IMR-90 (cell line): ENCODE measurements at regions not wholly inside any gene's neighbourhood (a gene's known extent, or its start where the extent isn't known, plus 50 kb on each side); places are given as distances from the start of the nearest gene placed in this dataset.

ENCODE experiments used
- ATAC-seq: fragments of 200-7000 bp; cut with Tn5 transposase; 2 replicates; pipeline ENCODE4 v1.9.1; 2020; ENCODE audit warnings: low read depth, mild to moderate bottlenecking, moderate library complexity
- BruUV-seq: library from RNA; stranded (reverse); fragments of 400-500 nt; replicated peaks from 2 replicates; lab custom pipeline; 2021; lab: Mats Ljungman, UMichigan
- CTCF ChIA-PET: fragments of 300-600 bp; formaldehyde crosslinking; extraction: SDS; loops from one replicate; lab custom pipeline; 2021; ENCODE audit warnings: antibody characterized with exemption; lab: Yijun Ruan, JAX
- POLR2A ChIA-PET: fragments of 300-600 bp; sonication (Branson Sonifier 250); formaldehyde crosslinking; loops from one replicate; lab custom pipeline; 2022; ENCODE audit warnings: antibody characterized with exemption; ENCODE audit not compliant: unreplicated experiment; lab: Charles Lee
- DNase-seq: peaks from one replicate; pipeline ENCODE4 v3.0.0; 2013
- H2AFZ ChIP-seq: replicated peaks from 2 replicates; pipeline ENCODE3; 2013; ENCODE audit warnings: low read length, mild to moderate bottlenecking; ENCODE audit not compliant: poor library complexity
- H2AK5ac ChIP-seq: 2 replicates; pipeline ENCODE4 v1.6.1; 2013; ENCODE audit warnings: low read depth, low read length, inconsistent platforms
- H2AK9ac ChIP-seq: replicated peaks from 2 replicates; pipeline ENCODE3; 2013; ENCODE audit warnings: mild to moderate bottlenecking, low read depth, low read length, moderate library complexity; ENCODE audit not compliant: poor library complexity
- H2BK120ac ChIP-seq: 2 replicates; pipeline ENCODE4 v1.6.1; 2013; ENCODE audit warnings: low read depth, low read length, inconsistent platforms
- H2BK15ac ChIP-seq: 3 replicates; pipeline ENCODE4 v1.6.1; 2013; ENCODE audit warnings: low read depth, low read length, inconsistent platforms
- H2BK20ac ChIP-seq: 2 replicates; pipeline ENCODE4 v1.6.1; 2013; ENCODE audit warnings: low read depth, mild to moderate bottlenecking, inconsistent platforms, low read length, moderate library complexity
- H2BK5ac ChIP-seq: 2 replicates; pipeline ENCODE4 v1.6.1; 2013; ENCODE audit warnings: mild to moderate bottlenecking, low read depth, low read length, inconsistent platforms; ENCODE audit not compliant: poor library complexity, severe bottlenecking
- H3K14ac ChIP-seq: replicated peaks from 2 replicates; pipeline ENCODE4 v1.6.1; 2013; ENCODE audit warnings: low read depth, low read length, inconsistent platforms
- H3K18ac ChIP-seq: 2 replicates; pipeline ENCODE4 v1.6.1; 2013; ENCODE audit warnings: low read depth, low read length, control low read depth
- H3K23ac ChIP-seq: 2 replicates; pipeline ENCODE4 v1.6.1; 2013; ENCODE audit warnings: low read depth, low read length, inconsistent platforms
- H3K27ac ChIP-seq: 2 replicates; pipeline ENCODE4 v1.5.1; 2013; ENCODE audit warnings: mild to moderate bottlenecking, control low read depth, low read length; ENCODE audit not compliant: insufficient read depth
- H3K27me3 ChIP-seq: 2 replicates; pipeline ENCODE4 v1.6.1; 2013; ENCODE audit warnings: low read length; ENCODE audit not compliant: control insufficient read depth, insufficient read depth
- H3K36me3 ChIP-seq: 2 replicates; pipeline ENCODE4 v1.6.1; 2013; ENCODE audit warnings: low read length, mixed read lengths; ENCODE audit not compliant: control insufficient read depth, insufficient read depth
- H3K4ac ChIP-seq: 2 replicates; pipeline ENCODE4 v1.6.1; 2013; ENCODE audit warnings: low read depth, low read length, inconsistent platforms
- H3K4me1 ChIP-seq: 2 replicates; pipeline ENCODE4 v1.6.1; 2013; ENCODE audit warnings: low read length, mixed read lengths; ENCODE audit not compliant: control insufficient read depth, insufficient read depth
- H3K4me2 ChIP-seq: 2 replicates; pipeline ENCODE4 v1.6.1; 2013; ENCODE audit warnings: low read depth, mild to moderate bottlenecking, control low read depth, low read length, moderate library complexity
- H3K4me3 ChIP-seq: 2 replicates; pipeline ENCODE4 v1.5.1; 2013; ENCODE audit warnings: low read depth, mild to moderate bottlenecking, control low read depth, low read length, moderate library complexity; ENCODE audit not compliant: insufficient read depth
- H3K56ac ChIP-seq: 2 replicates; pipeline ENCODE4 v1.6.1; 2013; ENCODE audit warnings: low read length, inconsistent platforms; ENCODE audit not compliant: insufficient read depth; ENCODE audit errors: extremely low read depth
- H3K79me1 ChIP-seq, 2 experiments: 2 replicates each; pipeline ENCODE4 v1.6.1; 2013; ENCODE audit warnings: low read length in 2 of 2, inconsistent platforms in 1 of 2, low read depth in 1 of 2
- H3K9ac ChIP-seq: 2 replicates; pipeline ENCODE4 v1.6.1; 2013; ENCODE audit warnings: low read depth, low read length, control low read depth
- H3K9me1 ChIP-seq: 2 replicates; pipeline ENCODE4 v1.6.1; 2013; ENCODE audit warnings: low read length, inconsistent platforms; ENCODE audit not compliant: insufficient read depth
- H3K9me3 ChIP-seq: 2 replicates; pipeline ENCODE4 v1.6.1; 2013; ENCODE audit warnings: low read length; ENCODE audit not compliant: control insufficient read depth, insufficient read depth
- H4K20me1 ChIP-seq: 2 replicates; pipeline ENCODE4 v1.6.1; 2013; ENCODE audit warnings: low read length, inconsistent platforms; ENCODE audit not compliant: insufficient read depth
- H4K5ac ChIP-seq: 2 replicates; pipeline ENCODE4 v1.6.1; 2013; ENCODE audit warnings: mild to moderate bottlenecking, low read depth, low read length, control low read depth
- H4K8ac ChIP-seq, 2 experiments: 2 replicates each; pipeline ENCODE4 v1.6.1; 2013; ENCODE audit warnings: low read depth in 2 of 2, low read length in 2 of 2, control low read depth in 1 of 2, inconsistent platforms in 1 of 2
- H4K91ac ChIP-seq: 2 replicates; pipeline ENCODE4 v1.6.1; 2013; ENCODE audit warnings: low read depth, low read length, inconsistent platforms; ENCODE audit not compliant: insufficient read depth
- BHLHE40 ChIP-seq: fragments of 150-350 bp; IDR thresholded peaks from 2 replicates; pipeline ENCODE4 v1.6.1; 2016; ENCODE audit warnings: mild to moderate bottlenecking, low read depth, low read length
- CEBPB ChIP-seq: IDR thresholded peaks from 2 replicates; pipeline ENCODE4 v1.6.1; 2012; ENCODE audit warnings: low read depth, low read length, improper control_type of control experiment
- CHD1 ChIP-seq: IDR thresholded peaks from 2 replicates; pipeline ENCODE4 v1.6.1; 2012; ENCODE audit warnings: low read depth, low read length, improper control_type of control experiment
- CTCF ChIP-seq: conservative IDR thresholded peaks from 2 replicates; pipeline ENCODE4 v1.5.1; 2012; ENCODE audit warnings: mild to moderate bottlenecking, low read depth, low read length, improper control_type of control experiment
- ELK1 ChIP-seq: fragments of 150-350 bp; IDR thresholded peaks from 2 replicates; pipeline ENCODE4 v1.6.1; 2016; ENCODE audit warnings: low read depth, mild to moderate bottlenecking, low read length, moderate library complexity, borderline replicate concordance
- FOS ChIP-seq: fragments of 150-350 bp; IDR thresholded peaks from 2 replicates; pipeline ENCODE4 v1.6.1; 2016; ENCODE audit warnings: low read depth, low read length
- MAFK ChIP-seq: IDR thresholded peaks from 2 replicates; pipeline ENCODE4 v1.6.1; 2012; ENCODE audit warnings: low read depth, low read length, improper control_type of control experiment
- MAZ ChIP-seq: IDR thresholded peaks from 2 replicates; pipeline ENCODE4 v1.6.1; 2012; ENCODE audit warnings: low read depth, mild to moderate bottlenecking, low read length, improper control_type of control experiment, moderate library complexity, borderline replicate concordance
- MXI1 ChIP-seq: IDR thresholded peaks from 2 replicates; pipeline ENCODE4 v1.6.1; 2012; ENCODE audit warnings: low read depth, mild to moderate bottlenecking, low read length, moderate library complexity, borderline replicate concordance
- NFE2L2 ChIP-seq: fragments of 150-350 bp; IDR thresholded peaks from 2 replicates; pipeline ENCODE4 v1.6.1; 2016; ENCODE audit warnings: low read depth, mild to moderate bottlenecking, low read length
- POLR2A ChIP-seq: IDR thresholded peaks from 2 replicates; pipeline ENCODE4 v1.6.1; 2012; ENCODE audit warnings: mild to moderate bottlenecking, low read depth, low read length
- RAD21 ChIP-seq: IDR thresholded peaks from 2 replicates; pipeline ENCODE4 v1.6.1; 2012; ENCODE audit warnings: low read length, improper control_type of control experiment
- RCOR1 ChIP-seq: IDR thresholded peaks from 2 replicates; pipeline ENCODE4 v1.6.1; 2012; ENCODE audit warnings: mild to moderate bottlenecking, low read length, improper control_type of control experiment; ENCODE audit not compliant: insufficient replicate concordance
- RFX5 ChIP-seq: IDR thresholded peaks from 2 replicates; pipeline ENCODE4 v1.8.0; 2012; ENCODE audit warnings: low read depth, mild to moderate bottlenecking, low read length, moderate library complexity
- SMC3 ChIP-seq: fragments of 150-350 bp; IDR thresholded peaks from 2 replicates; pipeline ENCODE4 v1.6.1; 2016; ENCODE audit warnings: low read depth, mild to moderate bottlenecking, antibody characterized with exemption, low read length, moderate library complexity
- USF2 ChIP-seq: fragments of 150-350 bp; IDR thresholded peaks from 2 replicates; pipeline ENCODE4 v1.6.1; 2017; ENCODE audit warnings: mild to moderate bottlenecking, antibody characterized with exemption, low read length, low read depth
- WGBS, 2 experiments: methylation state at CpG; one replicate each; pipeline versions ENCODE4 v1.1.5 to v1.1.7; 2013; ENCODE audit warnings: missing lambda C conversion rate in 2 of 2; ENCODE audit not compliant: insufficient read length in 1 of 2; ENCODE audit errors: extremely low coverage in 2 of 2; 5-methylcytosine and 5-hydroxymethylcytosine counted together
- dilution Hi-C: fragments of 300-500 bp; cut with HindIII; formaldehyde crosslinking; loops from one replicate; pipeline ENCODE4 v1.14.3; 2018; ENCODE audit warnings: low sequenced_read_pairs; ENCODE audit not compliant: unreplicated experiment
- in situ Hi-C: fragments of 300-500 bp; cut with MboI; formaldehyde crosslinking; loops from 3 replicates; pipeline ENCODE4 v1.14.3; 2019; ENCODE audit warnings: low sequenced_read_pairs, inconsistent platforms, mixed read lengths
- intact Hi-C: fragments of 100-400 bp; cut with micrococcal nuclease; formaldehyde crosslinking; loops from 2 replicates; pipeline ENCODE4 v1.10.0; 2022

- H3K23ac ChIP-seq: no peak overlapping the region
- H4K8ac ChIP-seq: no peak overlapping the region
- dilution Hi-C loops: no loop called here
- no peak overlapping the region for H3K9ac ChIP-seq
- H3K27ac ChIP-seq: no peak overlapping the region
- ChIA-PET POLR2A (no interaction called here), CTCF (no interaction called here)
- H2BK120ac ChIP-seq: no peak overlapping the region
- H3K4ac ChIP-seq: no peak overlapping the region
- WGBS, 2 experiments: 73% methylated on average over 5 of the region's 7 CpGs; no CpG with 5 or more reads in 1 of the 2 experiments
- no peaks in the 10 kb centered on the region for H3K9me1 ChIP-seq
- DNase-seq (no peak), ATAC-seq (no peak)
- no peak overlapping the region for H4K91ac ChIP-seq
- H2AK9ac ChIP-seq: no peak overlapping the region
- no peak overlapping the region for H2BK15ac ChIP-seq
- H3K36me3 ChIP-seq: no peaks in the 10 kb centered on the region
- no peak overlapping the region for H2BK20ac ChIP-seq
- no peak overlapping the region for H3K4me3 ChIP-seq
- H4K5ac ChIP-seq: no peak overlapping the region
- H4K20me1 ChIP-seq: no peaks in the 10 kb centered on the region
- H3K18ac ChIP-seq: no peak overlapping the region
- H2BK5ac ChIP-seq: no peak overlapping the region
- no peaks in the 10 kb centered on the region for H3K9me3 ChIP-seq
- in situ Hi-C loops: no loop called here
- H2AFZ ChIP-seq: no peak overlapping the region
- H3K56ac ChIP-seq: no peak overlapping the region
- H3K4me1 ChIP-seq: no peaks in the 10 kb centered on the region
- H3K27me3 ChIP-seq: no peaks in the 10 kb centered on the region; the same call in 1 of the 2 replicates
- H3K79me1 ChIP-seq: no peaks in the 10 kb centered on the region
- no peak overlapping the region for H3K14ac ChIP-seq
- intact Hi-C loops: no loop called here
- no peak overlapping the region for H3K4me2 ChIP-seq
- BruUV-seq: no TSS peak
- no peak overlapping the region for H2AK5ac ChIP-seq
- TF ChIP-seq RAD21: no peak
- TF ChIP-seq FOS: no peak
- TF ChIP-seq MAZ: no peak
- TF ChIP-seq SMC3: no peak
- TF ChIP-seq ELK1: no peak
- TF ChIP-seq MAFK: no peak
- TF ChIP-seq POLR2A: no peak
- TF ChIP-seq BHLHE40: no peak
- TF ChIP-seq CTCF: no peak
- TF ChIP-seq MXI1: no peak
- TF ChIP-seq RCOR1: no peak
- no peak for TF ChIP-seq USF2
- no peak for TF ChIP-seq CEBPB
- TF ChIP-seq CHD1: no peak
- no peak for TF ChIP-seq NFE2L2
- TF ChIP-seq RFX5: no peak
These were observed 54.7 kb upstream of the TAMM41 start for GRCh38 chr3:11901286-11901875.
